ENCODE measurements at regions not wholly inside any gene's neighbourhood (a gene's known extent, or its start where the extent isn't known, plus 50 kb on each side); places are given as distances from the start of the nearest gene placed in this dataset.
"Not testable (repeated sequence)": the region's sequence is repeated elsewhere in the genome, so short reads cannot be mapped to it uniquely, and the experiment has no call there.

GRCh38 chr5:53369681-53370080 is 110.7 kb upstream of the FST start:
- no peak for DNase-seq

GRCh38 chr5:53373451-53374158 is 106.8 kb upstream of the FST start:
- no peak for DNase-seq

GRCh38 chr5:53376853-53377252 is 103.6 kb upstream of the FST start:
- no peak for DNase-seq

- no peak for DNase-seq
Measured at GRCh38 chr5:53378190-53378589, 102.2 kb upstream of the FST start.

GRCh38 chr5:53378590-53379247 is 101.7 kb upstream of the FST start:
- DNase-seq: no peak

GRCh38 chr5:53386341-53386740 is 94.1 kb upstream of the FST start:
- no peak for DNase-seq

- DNase-seq: no peak
Measured at GRCh38 chr5:53389093-53389492, 91.3 kb upstream of the FST start.

- no peak for DNase-seq
Measured at GRCh38 chr5:53392073-53392472, 88.4 kb upstream of the FST start.

- no peak for DNase-seq
Measured at GRCh38 chr5:53394808-53395207, 85.6 kb upstream of the FST start.

GRCh38 chr5:53397141-53397757 is 83.2 kb upstream of the FST start:
- no peak for DNase-seq

GRCh38 chr5:53397845-53398244 is 82.6 kb upstream of the FST start:
- no peak for DNase-seq

GRCh38 chr5:53399926-53400697 is 80.3 kb upstream of the FST start:
- no peak for DNase-seq

GRCh38 chr5:53403291-53403690 is 77.1 kb upstream of the FST start:
- no peak for DNase-seq

- DNase-seq: no peak
Measured at GRCh38 chr5:53403758-53404157, 76.7 kb upstream of the FST start.

GRCh38 chr5:53405396-53405795 is 75.0 kb upstream of the FST start:
- DNase-seq: no peak

GRCh38 chr5:53406630-53407316 is 73.7 kb upstream of the FST start:
- DNase-seq: no peak

GRCh38 chr5:53407373-53407772 is 73.1 kb upstream of the FST start:
- DNase-seq: no peak

GRCh38 chr5:53411388-53411787 is 69.0 kb upstream of the FST start:
- no peak for DNase-seq

GRCh38 chr5:53412499-53412898 is 67.9 kb upstream of the FST start:
- not testable (repeated sequence) for DNase-seq

GRCh38 chr5:53416144-53416738 is 64.2 kb upstream of the FST start:
- DNase-seq: no peak

GRCh38 chr5:53418409-53418808 is 62.0 kb upstream of the FST start:
- DNase-seq: no peak

GRCh38 chr5:53418826-53419658 is 61.4 kb upstream of the FST start:
- DNase-seq: no peak
